ENCODE measurements at regions not wholly inside any gene's neighbourhood (a gene's known extent, or its start where the extent isn't known, plus 50 kb on each side); places are given as distances from the start of the nearest gene placed in this dataset.

DNA sequence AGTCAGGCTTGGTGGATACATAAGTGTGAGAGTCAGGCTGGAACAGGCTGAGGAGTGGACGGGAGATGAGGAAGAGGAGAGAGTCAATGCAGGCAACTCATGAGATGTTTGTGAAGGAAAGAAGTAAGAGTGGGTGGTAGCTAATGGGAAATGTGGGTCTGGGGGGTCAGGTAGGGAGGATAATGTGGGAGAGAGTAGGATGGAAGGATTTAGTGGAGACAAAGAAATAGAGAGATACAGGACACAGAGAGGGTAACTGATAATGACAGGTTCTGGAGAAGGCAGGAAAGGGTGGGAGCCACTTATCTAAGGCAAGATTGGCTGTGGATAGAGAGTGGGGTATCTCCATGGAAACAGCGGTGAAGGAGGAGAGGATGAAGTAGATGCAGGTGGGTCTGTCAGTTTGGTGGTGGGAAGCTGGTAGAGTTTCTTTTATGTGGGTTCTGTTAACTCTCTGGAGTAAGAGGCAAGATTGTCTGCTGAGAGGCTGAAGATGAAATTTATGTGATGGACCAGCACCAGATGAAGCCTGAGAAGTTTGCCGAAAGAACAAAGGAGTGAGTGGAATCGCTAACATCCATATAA, 190.6 kb upstream of the SPRED2 start:
- Mint-ChIP-seq H3K27ac (peak overlapping the region in 2 of 3 experiments; percentile 78 to 80), H3K27me3 (ENCODE audit: low read depth) (peaks cover 13% of the 10 kb centered on the region), H3K9me3 (no peaks in the 10 kb centered on the region), H3K36me3 (ENCODE audit: low read depth) (no peaks in the 10 kb centered on the region), H3K4me3 (peak overlapping the region in 2 of 3 experiments; percentile 0 to 4), H3K4me1 (peaks cover 23% of the 10 kb centered on the region)
- no peak for TF ChIP-seq CTCF (IDR thresholded peaks at IDR 0.05; ENCODE audit: unreplicated experiment in 3 of 3)

- Mint-ChIP-seq H3K27me3 (ENCODE audit: low read depth) (peaks cover 13% of the 10 kb centered on the region), H3K9me3 (no peaks in the 10 kb centered on the region), H3K36me3 (ENCODE audit: low read depth) (no peaks in the 10 kb centered on the region), H3K27ac (peak overlapping the region in 2 of 3 experiments; percentile 78 to 80), H3K4me1 (peaks cover 23% of the 10 kb centered on the region), H3K4me3 (peak overlapping the region in 2 of 3 experiments; percentile 0 to 4)
- no peak for TF ChIP-seq CTCF (IDR thresholded peaks at IDR 0.05; ENCODE audit: unreplicated experiment in 3 of 3)
Observed at GRCh38 chr2:65622499-65622898, 190.1 kb upstream of the SPRED2 start.

- Mint-ChIP-seq H3K36me3 (ENCODE audit: low read depth) (no peaks in the 10 kb centered on the region), H3K4me1 (peaks cover 23% of the 10 kb centered on the region), H3K27ac (peak overlapping the region in 2 of 3 experiments; percentile 37 to 54), H3K4me3 (no peak overlapping the region), H3K27me3 (ENCODE audit: low read depth) (peaks cover 13% of the 10 kb centered on the region), H3K9me3 (no peaks in the 10 kb centered on the region)
- peak; percentile 34 to 39 (median 38) for TF ChIP-seq CTCF (IDR thresholded peaks at IDR 0.05; ENCODE audit: unreplicated experiment in 3 of 3)
Observed at GRCh38 chr2:65620524-65620923, 188.1 kb upstream of the SPRED2 start.

- Mint-ChIP-seq H3K36me3 (ENCODE audit: low read depth) (no peaks in the 10 kb centered on the region), H3K4me3 (no peak overlapping the region), H3K27me3 (ENCODE audit: low read depth) (peaks cover 13% of the 10 kb centered on the region), H3K4me1 (peaks cover 23% of the 10 kb centered on the region), H3K9me3 (no peaks in the 10 kb centered on the region), H3K27ac (peak overlapping the region in 1 of 3 experiments; percentile 37)
- TF ChIP-seq CTCF (IDR thresholded peaks at IDR 0.05; ENCODE audit: unreplicated experiment in 3 of 3): no peak
Observed at GRCh38 chr2:65620026-65620425, 187.6 kb upstream of the SPRED2 start.

- peaks cover 7% of the 10 kb centered on the region for H3K27me3 Mint-ChIP-seq (ENCODE audit: low read depth)
- no peak for TF ChIP-seq CTCF (IDR thresholded peaks at IDR 0.05; ENCODE audit: unreplicated experiment in 3 of 3)
- no peaks in the 10 kb centered on the region for H3K9me3 Mint-ChIP-seq
- no peak overlapping the region for H3K27ac Mint-ChIP-seq
- H3K36me3 Mint-ChIP-seq (ENCODE audit: low read depth): no peaks in the 10 kb centered on the region
- no peak overlapping the region for H3K4me3 Mint-ChIP-seq
- H3K4me1 Mint-ChIP-seq: peaks cover 37% of the 10 kb centered on the region
Observed at GRCh38 chr2:65615602-65616001, 183.2 kb upstream of the SPRED2 start.

DNA sequence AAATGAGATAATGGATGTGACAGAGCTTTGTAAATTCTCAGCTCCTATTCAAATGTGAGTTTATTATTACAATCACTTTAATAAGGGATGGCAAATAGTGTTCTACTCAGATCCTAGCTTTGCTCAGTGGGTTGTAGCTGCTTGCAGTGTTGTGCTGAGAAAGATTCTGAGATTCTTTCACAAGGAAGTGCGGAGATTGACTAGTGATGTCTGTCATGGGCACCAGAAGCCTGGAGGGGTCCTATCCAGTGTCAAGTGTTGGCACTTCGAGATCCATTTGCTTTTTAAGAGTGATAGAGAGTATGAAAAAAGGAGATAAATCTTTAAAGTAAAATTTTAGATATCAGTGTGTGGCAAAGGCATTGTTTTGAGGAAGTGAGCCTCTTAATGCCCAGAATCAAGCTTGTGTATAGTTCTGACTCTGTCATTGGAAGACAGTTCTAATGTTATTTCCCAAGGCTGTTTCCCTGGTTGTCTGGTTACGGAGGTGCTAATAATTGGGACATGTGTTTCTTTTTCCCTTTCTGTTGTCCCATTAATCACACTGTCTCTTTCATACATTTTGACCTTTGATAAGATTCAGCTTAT, 181.7 kb upstream of the SPRED2 start:
- TF ChIP-seq CTCF (IDR thresholded peaks at IDR 0.05; ENCODE audit: unreplicated experiment in 3 of 3): no peak
- H3K27me3 Mint-ChIP-seq (ENCODE audit: low read depth): peaks cover 7% of the 10 kb centered on the region
- no peak overlapping the region for H3K4me3 Mint-ChIP-seq
- peak overlapping the region in 1 of 3 experiments; percentile 55 for H3K27ac Mint-ChIP-seq
- H3K4me1 Mint-ChIP-seq: peaks cover 44% of the 10 kb centered on the region
- no peaks in the 10 kb centered on the region for H3K36me3 Mint-ChIP-seq (ENCODE audit: low read depth)
- no peaks in the 10 kb centered on the region for H3K9me3 Mint-ChIP-seq

Data from nephron (organoid).